G401.6 (cell line): ENCODE measurements at regions not wholly inside any gene's neighbourhood (a gene's known extent, or its start where the extent isn't known, plus 50 kb on each side); places are given as distances from the start of the nearest gene placed in this dataset.
"Not testable (repeated sequence)": the region's sequence is repeated elsewhere in the genome, so short reads cannot be mapped to it uniquely, and the experiment has no call there.

Experiments used
- FAIRE-seq: peaks from 2 replicates; lab custom pipeline; 2012; peaks lifted over from hg19 to GRCh38; lab: Jason Lieb, UNC

- no peak for FAIRE-seq
Measured at GRCh38 chr2:65786007-65786717, 353.8 kb upstream of the SPRED2 start.

DNA sequence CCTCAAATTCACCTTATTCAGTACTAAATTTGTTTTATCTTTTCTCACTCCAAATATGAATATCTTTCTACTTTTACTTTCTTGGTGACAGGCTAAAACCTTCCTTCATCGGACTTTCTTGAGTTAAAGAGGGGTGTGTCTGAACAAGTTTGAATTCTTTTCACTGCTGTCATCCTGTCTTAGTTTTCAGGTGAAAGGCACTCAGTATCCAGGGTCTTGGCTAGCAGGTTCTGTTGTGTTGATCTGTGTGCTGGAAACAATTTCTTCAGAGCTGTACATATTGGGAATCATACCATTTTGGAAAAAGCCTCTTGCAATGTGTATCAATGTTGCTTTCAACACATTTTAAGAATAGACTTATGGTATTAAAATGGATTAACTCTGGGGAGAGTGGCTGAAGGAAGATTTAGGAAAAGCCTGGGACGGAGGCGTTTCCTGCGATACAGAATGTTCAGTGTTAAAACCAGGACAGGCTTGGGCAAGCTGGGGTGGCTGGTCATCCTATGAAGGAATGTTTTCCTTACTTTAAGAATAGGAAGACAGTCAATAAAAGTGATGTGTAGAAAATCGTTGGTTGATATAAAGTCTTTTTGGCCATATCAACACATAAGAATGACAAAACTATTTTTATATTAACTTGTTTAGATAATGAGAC is 350.7 kb upstream of the SPRED2 start:
- FAIRE-seq = no peak

DNA sequence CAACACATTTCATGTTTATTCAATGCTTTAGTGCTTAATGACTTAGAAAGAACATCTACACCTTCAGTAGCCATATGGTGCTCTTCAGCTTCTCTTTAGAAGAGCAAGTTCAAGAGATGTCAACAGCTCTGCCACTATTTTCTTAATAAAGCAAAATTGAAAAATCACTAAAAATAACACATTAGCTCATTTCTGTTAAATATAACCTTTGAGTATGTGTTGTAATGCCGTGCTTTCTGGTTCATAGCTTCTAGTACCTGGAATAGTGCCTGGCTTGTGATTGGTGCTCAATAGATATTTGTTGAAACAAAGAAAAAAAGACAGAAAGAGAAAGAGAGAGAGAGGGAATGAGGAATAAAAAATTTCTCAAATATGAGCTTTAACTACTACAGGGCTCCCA is 349.8 kb upstream of the SPRED2 start:
- FAIRE-seq = no peak

GRCh38 chr2:65781756-65782155 is 349.4 kb upstream of the SPRED2 start:
- FAIRE-seq = no peak

- FAIRE-seq = no peak
Measured at GRCh38 chr2:65779021-65779420, 346.6 kb upstream of the SPRED2 start.

GRCh38 chr2:65778137-65778536 is 345.7 kb upstream of the SPRED2 start:
- no peak for FAIRE-seq

DNA sequence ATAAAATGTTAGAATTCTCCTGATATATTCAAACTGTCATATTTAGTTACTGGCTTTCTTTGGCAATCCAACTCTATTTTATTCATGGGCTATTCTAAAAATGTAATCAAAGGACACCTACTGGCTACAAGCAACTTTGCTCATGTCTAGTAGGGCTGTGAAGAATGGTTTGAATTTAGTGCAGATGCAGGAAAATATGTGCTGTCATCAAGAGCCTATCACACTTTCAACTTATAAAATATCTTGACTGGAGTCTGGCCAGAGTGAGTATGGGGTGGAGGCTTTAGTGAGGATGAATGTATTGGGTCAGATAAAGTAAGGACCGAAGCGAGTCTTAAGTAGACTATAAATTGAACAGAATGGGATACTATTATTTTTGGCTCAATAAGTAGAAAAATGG is 343.4 kb upstream of the SPRED2 start:
- FAIRE-seq = no peak

DNA sequence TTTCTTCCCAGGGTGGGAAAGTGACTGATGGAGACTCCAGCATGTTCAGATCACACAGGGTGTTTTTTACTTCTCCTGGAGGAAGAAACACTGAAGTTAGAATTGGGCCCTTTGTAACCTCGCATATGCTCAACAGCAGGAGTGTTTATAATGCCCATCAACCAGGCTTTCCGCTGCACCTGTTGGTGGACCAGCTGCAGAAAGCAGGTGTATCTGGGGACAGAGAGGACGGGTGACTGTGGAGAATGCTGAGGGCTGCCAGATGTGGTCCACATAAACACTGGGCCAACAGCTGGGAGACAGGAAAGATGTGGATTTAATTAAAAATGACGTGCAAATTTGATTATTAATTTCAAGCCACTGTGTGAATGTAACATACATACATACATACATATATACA is 335.5 kb upstream of the SPRED2 start:
- FAIRE-seq = no peak

- FAIRE-seq = no peak
Measured at GRCh38 chr2:65766768-65767267, 334.4 kb upstream of the SPRED2 start.

- no peak for FAIRE-seq
Measured at GRCh38 chr2:65765376-65765775, 333.0 kb upstream of the SPRED2 start.

GRCh38 chr2:65762068-65762467 is 329.7 kb upstream of the SPRED2 start:
- no peak for FAIRE-seq

DNA sequence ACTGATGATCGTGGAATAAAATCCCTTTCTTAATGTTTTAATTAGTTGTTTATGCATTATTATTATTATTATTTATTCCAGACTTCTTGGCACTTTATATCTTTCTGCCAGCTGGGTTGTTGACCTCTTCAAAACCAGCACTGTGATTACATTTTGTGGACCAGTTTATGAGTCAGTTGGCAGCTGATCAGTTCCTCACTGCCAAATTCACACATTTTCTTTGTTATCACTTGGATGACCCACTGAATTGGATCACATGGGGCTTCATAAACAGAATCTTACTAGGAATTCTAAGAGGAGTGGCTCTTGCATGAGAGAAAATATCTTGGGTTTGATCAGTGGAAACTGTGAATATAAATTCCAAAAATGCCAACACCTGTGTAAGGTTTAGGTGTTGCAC is 321.8 kb upstream of the SPRED2 start:
- no peak for FAIRE-seq

GRCh38 chr2:65751408-65751807 is 319.0 kb upstream of the SPRED2 start:
- FAIRE-seq = no peak

- FAIRE-seq = no peak
Measured at GRCh38 chr2:65749545-65749944, 317.1 kb upstream of the SPRED2 start.

DNA sequence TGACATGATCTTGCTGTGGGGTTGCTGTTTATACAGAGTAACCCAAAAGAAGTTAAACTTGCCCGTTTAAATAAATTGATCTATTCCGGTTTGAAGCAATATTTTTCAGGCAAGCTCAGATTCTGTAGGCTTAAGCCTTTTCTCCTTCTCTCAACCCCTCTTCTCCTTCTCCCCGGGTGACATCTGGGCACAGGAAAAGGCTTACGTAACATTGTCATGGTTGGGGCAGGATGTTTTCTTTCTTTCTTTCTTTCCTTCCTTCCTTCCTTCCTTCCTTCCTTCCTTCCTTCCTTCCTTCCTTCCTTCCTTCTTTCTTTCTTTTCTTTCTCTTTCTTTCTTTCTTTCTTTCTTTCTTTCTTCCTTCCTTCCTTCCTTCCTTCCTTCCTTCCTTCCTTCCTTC is 315.5 kb upstream of the SPRED2 start:
- FAIRE-seq = not testable (repeated sequence)

DNA sequence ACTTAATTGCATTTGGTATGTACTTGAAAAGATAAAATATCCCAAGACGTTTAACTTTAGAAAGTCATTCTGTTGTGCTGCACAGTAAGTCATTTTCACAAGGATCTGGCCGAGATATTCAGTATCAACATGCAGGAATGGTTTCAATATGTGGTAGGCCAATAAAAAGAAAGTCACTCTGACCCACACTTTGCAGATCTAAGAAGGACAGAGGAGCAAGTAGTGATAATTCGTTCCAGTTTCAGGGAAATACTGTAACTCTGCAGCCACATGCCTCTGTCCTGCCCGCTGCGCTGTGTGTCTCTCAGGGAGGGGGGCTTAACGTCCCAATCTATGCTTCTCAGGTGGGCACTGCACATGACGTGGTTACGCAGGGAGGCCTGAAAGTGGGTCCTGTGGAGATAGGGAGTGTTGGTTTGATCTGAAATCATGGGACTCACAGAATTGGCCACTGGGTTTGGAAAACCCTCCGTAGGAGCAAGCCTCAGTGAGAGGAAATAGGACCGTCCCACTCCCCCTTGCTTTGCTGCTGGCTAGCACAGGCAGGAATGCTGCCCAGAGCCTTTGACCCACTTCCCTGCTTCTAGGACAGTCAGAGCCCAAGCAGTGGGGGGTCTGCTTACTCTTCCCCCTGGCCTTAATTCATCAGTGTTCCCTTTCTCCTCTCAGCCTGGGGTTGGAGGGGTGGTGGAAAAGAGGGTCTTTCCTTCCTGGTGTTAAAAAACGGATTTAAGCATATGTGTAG is 314.7 kb upstream of the SPRED2 start:
- FAIRE-seq = no peak

DNA sequence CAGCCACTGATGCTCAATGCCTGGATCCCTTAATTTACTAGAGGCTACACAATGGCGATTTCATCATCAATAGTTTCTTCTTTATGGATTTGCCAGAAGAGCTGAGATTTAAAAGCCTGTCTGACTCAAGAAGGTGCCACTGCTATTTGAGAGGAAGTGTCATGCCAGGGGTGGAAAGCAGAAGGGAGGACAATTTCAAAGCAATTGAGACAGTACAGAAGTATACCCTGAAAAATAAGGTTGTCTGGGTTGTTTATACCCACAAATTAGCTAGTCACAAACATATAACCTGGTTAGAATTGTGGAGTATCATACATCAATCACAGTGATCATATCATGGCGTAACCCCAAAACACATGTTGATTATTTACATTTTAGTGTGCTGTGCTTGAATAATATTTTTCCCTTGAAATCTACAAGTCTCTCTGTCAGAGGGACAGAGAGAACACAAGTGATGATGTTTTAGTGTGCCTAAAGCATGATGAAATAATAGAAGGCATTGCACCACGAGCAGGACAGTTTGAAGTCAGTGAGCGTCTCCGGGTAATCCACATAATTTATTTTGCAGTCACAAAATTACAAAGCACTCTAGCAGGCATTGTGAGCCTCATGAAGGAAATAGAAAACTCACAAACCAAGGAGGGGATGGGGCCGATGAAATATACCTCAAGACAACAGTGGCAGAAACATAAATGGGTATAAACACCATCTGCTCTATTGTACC is 312.2 kb upstream of the SPRED2 start:
- FAIRE-seq = no peak

DNA sequence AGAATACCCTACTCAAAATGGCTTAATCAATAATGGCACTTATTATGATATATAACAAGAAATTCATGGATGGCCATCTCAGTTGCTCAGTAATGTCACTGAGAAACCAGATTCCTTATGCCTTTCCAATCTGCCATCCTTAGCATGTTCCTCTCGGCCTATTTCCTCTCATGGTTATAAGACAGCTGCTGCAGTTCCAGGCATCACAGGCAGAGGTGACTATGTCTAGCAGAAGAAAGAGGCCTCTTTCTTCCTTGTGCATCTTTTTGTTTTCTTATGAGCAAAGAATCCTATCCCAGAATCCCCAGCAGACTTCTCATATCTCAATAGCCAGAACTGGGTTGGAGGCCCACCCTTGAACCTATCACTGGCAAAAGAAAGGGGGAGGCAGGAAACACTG is 310.6 kb upstream of the SPRED2 start:
- FAIRE-seq = no peak

GRCh38 chr2:65739927-65740326 is 307.5 kb upstream of the SPRED2 start:
- no peak for FAIRE-seq

DNA sequence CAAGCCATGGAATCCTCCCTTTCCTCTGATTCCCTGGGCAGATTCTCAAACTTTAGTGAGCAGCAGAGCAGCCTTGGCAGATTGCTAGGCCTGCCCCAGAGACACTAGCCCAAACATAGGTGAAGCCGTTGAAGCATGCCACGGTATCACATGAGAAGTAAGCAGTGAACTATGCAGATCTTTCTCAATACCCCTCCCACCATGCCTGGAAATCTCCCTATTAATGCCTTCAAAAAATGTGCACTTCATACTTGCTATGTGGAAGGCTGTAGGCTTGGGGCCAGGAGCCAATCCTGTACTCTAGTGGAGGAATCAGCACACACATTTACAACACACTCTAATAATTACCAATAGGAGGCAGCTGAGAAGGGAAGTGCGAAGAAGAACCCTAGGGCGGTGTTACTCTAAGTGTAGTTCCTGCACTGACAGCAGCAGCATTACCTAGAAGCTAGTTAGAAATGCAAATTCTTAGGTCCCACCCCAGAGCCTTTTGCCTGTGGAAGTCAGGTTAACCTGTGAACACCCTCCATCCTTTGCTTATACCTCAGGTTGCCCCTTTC is 305.1 kb upstream of the SPRED2 start:
- FAIRE-seq = no peak

- no peak for FAIRE-seq
Measured at GRCh38 chr2:65731476-65731875, 299.1 kb upstream of the SPRED2 start.

DNA sequence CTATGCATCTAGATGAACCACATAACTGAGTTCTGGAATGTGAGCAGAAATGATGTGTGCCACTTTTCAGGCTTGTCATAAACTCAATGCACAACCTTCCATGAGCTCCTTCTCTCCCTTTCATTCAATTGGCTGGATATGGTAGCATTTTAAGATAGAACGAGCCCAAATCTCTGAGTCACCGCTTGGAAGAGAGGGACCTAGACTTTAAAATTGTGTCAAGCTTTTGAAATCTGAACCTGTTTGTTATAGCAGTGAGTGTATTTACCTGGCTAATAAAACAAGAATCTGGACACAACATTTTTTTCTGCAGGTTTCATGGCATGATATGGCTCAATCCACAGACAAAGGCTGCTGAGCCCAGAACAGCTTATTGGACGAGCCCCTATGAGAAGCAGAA is 297.8 kb upstream of the SPRED2 start:
- no peak for FAIRE-seq
